SK-N-MC (cell line): ENCODE measurements at regions not wholly inside any gene's neighbourhood (a gene's known extent, or its start where the extent isn't known, plus 50 kb on each side); places are given as distances from the start of the nearest gene placed in this dataset.
"Not testable (repeated sequence)": the region's sequence is repeated elsewhere in the genome, so short reads cannot be mapped to it uniquely, and the experiment has no call there.

ENCODE experiments used
- DNase-seq: peaks from one replicate; pipeline ENCODE4 v3.0.0-alpha.2; 2011; ENCODE audit warnings: low read depth, low spot score
- H3K27ac ChIP-seq: fragments of 200-600 bp; sonication (generic); 2 replicates; pipeline ENCODE4 v1.5.1; 2016; ENCODE audit warnings: mixed run types
- H3K36me3 ChIP-seq: fragments of 200-600 bp; sonication (generic); 2 replicates; pipeline ENCODE4 v1.6.1; 2017; ENCODE audit warnings: antibody characterized with exemption, low read length, mixed read lengths; ENCODE audit not compliant: insufficient read depth
- H3K4me3 ChIP-seq: fragments of 200-600 bp; sonication (generic); 2 replicates; pipeline ENCODE4 v1.5.1; 2016
- H3K9ac ChIP-seq: fragments of 200-600 bp; sonication (generic); 2 replicates; pipeline ENCODE4 v1.8.0; 2017; ENCODE audit warnings: mixed run types, mixed read lengths; ENCODE audit not compliant: insufficient read length
- H3K9me3 ChIP-seq: fragments of 200-600 bp; sonication (generic); 2 replicates; pipeline ENCODE4 v1.6.1; 2017; ENCODE audit warnings: low read depth, mild to moderate bottlenecking, antibody characterized with exemption, low read length, moderate library complexity, mixed read lengths
- EZH2 ChIP-seq: fragments of 200-600 bp; sonication (generic); IDR thresholded peaks from one replicate; pipeline ENCODE4 v1.6.1; 2017; ENCODE audit warnings: antibody characterized with exemption
- FOXP2 ChIP-seq: optimal IDR thresholded peaks from 2 replicates; pipeline ENCODE3; 2011; ENCODE audit warnings: mild to moderate bottlenecking, moderate library complexity; ENCODE audit not compliant: insufficient read depth; ENCODE audit errors: extremely low read length, control extremely low read depth
- POLR2AphosphoS5 ChIP-seq: IDR thresholded peaks from 2 replicates; pipeline ENCODE4 v1.6.1; 2012; ENCODE audit warnings: mild to moderate bottlenecking, low read depth, low read length, borderline replicate concordance

DNA sequence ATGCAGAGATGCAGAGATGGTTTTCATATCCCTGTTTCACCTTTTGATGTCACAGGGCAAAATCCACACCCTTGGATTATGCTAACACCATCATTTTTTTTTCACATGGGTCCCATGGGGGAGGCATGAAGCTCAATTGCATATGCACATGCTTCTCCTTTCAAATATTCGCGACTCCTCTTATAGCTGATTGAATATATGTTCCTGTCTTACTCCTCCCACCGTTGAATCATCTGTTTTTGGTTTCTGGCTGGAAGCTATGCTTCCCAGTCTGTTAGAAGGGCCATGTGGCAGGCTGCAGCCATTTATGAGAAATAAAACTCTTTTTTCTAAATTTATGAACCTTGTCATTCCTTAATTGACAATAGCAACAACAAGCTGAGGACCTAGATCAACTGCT lies 877.9 kb upstream of the CDH18 start:
- H3K9me3 ChIP-seq, H3K36me3 ChIP-seq, H3K27ac ChIP-seq, H3K9ac ChIP-seq, H3K4me3 ChIP-seq, DNase-seq: not testable (repeated sequence)

DNA sequence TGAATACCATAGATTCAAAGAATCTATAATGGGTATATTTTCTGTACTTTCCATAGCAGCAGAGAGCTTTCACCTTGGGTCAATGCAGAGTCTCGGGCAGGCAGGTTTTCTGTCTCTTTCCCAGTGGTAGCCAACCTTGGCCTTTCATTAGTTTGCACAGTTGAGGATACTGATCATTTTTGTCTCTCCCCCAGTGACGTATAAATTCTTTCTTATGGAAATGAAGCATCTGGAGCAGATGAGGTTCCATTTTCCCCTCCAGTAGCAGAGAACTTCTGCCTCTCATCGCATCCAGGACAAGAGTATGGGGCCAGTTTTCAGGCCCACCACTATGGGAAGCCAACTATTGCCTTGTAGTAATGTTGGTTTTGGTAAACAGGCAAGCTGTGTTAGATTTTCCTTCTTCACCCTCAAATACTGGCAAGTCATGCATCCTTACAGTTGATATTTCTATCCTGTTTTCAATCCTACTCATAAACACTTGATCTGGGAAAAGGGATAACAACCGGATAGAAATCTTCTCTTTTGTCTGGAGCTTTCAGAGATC lies 845.2 kb upstream of the CDH18 start:
- Histone ChIP-seq H3K27ac (no peak overlapping the region), H3K9me3 (no peaks in the 10 kb centered on the region), H3K9ac (no peak overlapping the region), H3K4me3 (no peak overlapping the region), H3K36me3 (no peaks in the 10 kb centered on the region)
- no peak for TF ChIP-seq EZH2
- DNase-seq: no peak

DNA sequence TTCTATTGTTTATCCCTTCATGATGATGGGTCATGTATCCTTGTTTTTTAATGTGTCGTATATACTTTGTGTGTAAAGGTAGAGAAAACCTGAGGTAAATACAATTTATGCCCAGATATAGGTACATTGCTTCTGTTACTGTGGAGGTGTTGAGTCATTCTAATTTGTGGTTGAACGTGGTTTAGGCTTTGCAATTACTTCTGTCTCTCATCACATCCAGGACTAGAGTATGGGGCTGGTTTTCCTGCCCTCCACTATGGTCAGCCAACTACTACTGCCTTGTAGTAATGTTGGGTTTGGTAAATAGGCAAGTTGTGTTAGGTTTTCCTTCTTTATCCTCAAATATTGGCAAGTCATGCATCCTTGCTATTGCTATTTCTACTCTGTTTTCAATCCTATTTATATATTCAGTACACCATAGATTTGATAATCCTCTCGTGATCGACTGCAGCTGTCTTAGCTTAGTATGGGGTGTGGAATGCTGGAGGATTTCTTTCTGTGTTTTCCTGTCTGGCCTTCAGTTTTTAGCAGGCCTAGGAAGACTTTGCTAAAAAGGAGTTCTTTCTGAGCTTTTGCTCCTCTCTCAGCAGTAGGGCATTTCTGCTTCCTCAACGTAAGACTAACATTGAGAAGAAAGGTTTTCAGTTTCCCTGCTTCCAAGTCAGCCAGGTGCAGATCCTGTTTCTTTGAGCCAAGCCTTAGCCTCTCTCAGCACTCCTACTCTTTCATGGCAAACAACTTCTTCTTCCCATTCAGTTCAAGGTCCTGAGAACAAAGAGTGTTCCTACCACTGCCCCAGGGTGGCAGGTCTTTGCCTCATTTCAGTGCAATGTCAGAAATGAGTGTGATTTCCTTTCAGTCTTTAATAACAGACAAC lies 844.4 kb upstream of the CDH18 start:
- TF ChIP-seq EZH2 (no peak), FOXP2 (no peak), POLR2AphosphoS5 (no peak)
- Histone ChIP-seq H3K9ac (no peak overlapping the region), H3K4me3 (no peak overlapping the region), H3K27ac (no peak overlapping the region), H3K36me3 (no peaks in the 10 kb centered on the region), H3K9me3 (no peaks in the 10 kb centered on the region)
- DNase-seq: no peak

DNA sequence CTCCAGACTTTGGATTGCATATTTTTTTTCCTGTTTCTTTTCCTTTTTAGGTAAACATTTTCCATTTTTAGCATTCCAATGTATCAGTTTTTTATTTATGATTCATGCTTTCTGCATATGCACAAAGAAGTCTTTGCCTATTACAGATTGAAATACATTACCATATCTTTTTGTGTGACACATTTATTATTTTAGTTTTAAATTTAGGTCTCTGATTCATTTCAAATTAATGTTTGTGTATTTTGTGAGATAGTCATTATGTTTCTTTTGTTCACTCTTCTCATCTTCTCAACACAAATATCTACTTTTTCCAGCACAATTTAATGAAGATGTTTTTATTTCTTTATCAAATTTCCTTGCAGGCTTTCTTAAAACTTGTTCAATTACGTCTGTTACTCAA lies 838.0 kb upstream of the CDH18 start:
- H3K9me3 ChIP-seq, H3K9ac ChIP-seq, DNase-seq, H3K4me3 ChIP-seq, H3K27ac ChIP-seq, H3K36me3 ChIP-seq: not testable (repeated sequence)

DNA sequence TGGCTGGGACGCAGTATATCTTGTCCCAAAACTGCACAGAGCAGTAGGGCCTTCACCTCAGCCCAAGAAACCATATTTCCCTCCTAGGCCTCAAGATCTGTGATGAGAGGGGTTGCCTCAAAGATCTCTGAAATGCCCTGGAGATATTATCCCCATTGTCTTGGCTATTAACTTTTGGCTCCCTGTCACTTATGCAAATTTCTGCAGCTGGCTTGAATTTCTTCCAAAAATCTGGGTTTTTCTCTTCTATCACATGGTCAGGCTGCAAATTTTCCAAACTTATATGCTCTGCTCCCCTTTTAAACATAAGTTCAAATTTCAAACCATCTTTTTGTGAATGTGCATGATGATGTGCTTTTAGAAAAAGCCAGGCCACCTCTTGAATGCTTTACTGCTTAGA lies 809.2 kb upstream of the CDH18 start:
- not testable (repeated sequence) for DNase-seq, H3K9me3 ChIP-seq, H3K36me3 ChIP-seq, H3K27ac ChIP-seq, H3K4me3 ChIP-seq, H3K9ac ChIP-seq

DNA sequence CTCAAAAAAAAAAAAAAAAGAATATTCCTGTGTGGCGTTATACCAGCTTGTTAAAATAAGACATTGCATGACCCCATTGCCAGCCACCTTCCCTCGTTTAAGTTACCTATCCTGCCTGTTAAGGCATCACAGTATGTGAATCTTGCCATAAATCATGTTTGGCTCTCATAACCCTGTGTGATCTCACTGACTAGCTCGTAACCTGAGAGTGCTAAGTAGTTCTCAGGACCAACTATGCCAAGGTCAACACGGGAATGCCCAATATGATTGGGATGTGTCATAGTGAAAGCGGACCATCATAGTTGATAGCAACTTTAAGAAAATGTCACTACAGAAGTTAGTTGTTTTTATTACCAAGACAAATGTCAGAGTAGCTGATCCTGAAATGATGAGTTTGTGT lies 796.8 kb upstream of the CDH18 start:
- not testable (repeated sequence) for H3K9ac ChIP-seq, H3K9me3 ChIP-seq, H3K27ac ChIP-seq, H3K4me3 ChIP-seq, H3K36me3 ChIP-seq, DNase-seq

DNA sequence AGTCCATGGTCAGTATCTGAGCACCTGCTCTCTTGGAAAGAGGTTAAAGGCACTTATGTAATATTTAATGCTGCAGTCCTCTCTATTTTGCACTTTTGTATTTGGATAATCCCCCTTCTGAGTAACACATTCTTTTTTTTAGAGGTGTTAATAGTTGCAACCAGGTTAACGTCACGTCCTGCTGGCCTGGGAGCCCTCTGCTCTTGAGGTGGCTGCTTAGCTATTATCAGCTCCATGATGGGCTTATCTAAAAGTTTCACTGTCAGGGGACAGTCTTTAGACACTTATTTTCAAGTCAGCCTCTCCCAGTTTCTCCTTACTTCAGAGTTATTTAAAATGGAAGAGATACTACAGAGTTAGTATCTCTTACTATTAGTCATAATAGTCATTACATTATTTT lies 795.5 kb upstream of the CDH18 start:
- not testable (repeated sequence) for H3K27ac ChIP-seq, H3K9me3 ChIP-seq, H3K4me3 ChIP-seq, DNase-seq, H3K36me3 ChIP-seq, H3K9ac ChIP-seq

DNA sequence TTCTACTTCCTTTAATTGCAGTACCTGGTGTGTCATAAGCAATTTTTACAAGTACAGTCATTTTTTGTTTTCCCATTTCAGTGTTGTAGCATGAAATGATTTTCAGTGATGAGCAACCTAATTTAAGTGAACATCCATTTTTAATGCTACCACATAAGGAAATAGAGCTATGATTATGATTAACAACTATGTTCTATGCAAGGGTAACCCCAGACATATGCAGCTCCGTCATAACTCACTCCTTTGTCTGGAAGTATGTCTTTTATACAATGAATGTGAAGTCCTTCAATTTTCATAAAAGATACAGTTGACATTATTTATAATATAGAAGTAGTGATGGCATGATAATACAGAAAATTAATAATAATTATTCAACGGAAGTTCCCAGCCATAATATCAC lies 783.3 kb upstream of the CDH18 start:
- H3K27ac ChIP-seq, H3K9me3 ChIP-seq, H3K36me3 ChIP-seq, DNase-seq, H3K4me3 ChIP-seq, H3K9ac ChIP-seq: not testable (repeated sequence)

DNA sequence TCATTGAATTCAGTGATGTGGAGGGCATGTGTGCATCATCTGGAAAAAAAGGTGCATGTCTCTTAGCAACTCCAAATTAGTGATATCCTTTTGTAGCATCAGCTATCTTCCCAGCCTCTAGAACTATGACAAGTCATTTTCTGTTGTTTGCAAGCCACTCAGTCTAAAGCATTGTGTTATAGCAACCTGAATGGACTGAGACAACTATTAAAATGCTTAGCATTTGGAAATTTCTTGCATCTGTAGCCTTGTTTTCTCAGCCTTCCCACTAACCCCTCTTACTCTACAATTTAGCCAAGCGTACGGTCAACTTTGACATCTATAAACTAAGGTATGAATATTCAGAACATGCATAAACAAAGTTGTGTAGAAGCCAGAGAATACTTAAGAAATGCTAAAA lies 777.1 kb upstream of the CDH18 start:
- not testable (repeated sequence) for H3K27ac ChIP-seq, DNase-seq, H3K9me3 ChIP-seq, H3K36me3 ChIP-seq, H3K9ac ChIP-seq, H3K4me3 ChIP-seq

DNA sequence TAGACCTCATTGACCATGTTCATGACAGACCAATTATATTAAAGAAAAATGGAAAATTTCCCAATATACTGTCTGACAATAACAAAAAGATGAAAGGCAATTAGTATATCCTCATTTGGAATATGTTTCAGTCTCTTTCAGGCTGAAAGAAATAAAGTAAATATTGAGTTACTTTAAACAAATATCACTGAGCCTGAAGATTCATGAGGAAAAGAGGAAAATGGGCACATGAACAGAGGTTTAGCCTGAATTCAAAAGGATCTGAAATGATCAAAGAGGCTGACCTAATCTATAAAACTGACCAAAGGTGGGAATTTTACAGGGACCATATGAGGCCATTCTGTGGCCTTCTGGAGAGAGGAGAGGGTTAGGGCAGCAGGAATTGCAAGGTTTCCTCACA lies 771.5 kb upstream of the CDH18 start:
- H3K9me3 ChIP-seq, DNase-seq, H3K9ac ChIP-seq, H3K27ac ChIP-seq, H3K36me3 ChIP-seq, H3K4me3 ChIP-seq: not testable (repeated sequence)

DNA sequence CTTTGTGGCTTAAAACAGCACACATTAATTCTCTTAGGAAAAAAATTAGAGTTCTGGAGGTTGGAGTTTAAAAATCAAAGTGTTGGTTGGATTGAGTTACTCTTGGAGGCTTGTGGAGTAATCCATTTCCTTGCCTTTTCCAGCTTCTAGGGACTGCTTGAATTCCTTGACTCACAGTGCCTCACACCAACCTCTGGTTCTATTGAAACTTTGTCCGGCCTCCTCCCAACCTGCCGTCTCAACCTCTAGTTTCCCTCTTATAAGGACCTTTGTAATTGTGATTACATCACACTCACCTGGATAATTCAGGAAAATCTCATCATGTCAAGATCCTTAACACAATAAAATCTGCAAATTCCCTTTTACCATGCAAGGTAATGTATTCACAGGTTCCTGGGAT lies 764.2 kb upstream of the CDH18 start:
- not testable (repeated sequence) for H3K4me3 ChIP-seq, H3K9me3 ChIP-seq

DNA sequence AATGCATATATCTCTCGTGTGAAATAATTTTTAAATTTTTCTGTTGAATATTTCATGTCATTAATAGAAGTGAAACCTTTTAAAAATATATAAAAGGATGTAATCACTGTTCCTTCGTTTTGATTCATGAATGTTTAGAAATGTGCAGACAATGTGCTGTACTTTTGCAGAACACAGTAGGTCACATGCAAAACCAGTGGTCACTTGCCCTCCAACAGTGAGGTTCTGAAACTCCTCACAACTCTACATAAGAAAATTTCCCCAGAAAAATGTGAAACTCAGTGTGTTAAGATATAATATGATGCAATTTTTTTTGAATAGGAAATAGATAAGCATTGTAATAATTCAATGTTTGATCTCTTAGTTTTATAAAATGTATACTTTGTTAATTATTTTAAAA lies 747.7 kb upstream of the CDH18 start:
- not testable (repeated sequence) for H3K27ac ChIP-seq, DNase-seq, H3K9ac ChIP-seq, H3K36me3 ChIP-seq, H3K4me3 ChIP-seq, H3K9me3 ChIP-seq

More for the DNA sequence above, 764.2 kb upstream of the CDH18 start:
- not testable (repeated sequence) for H3K27ac ChIP-seq, H3K36me3 ChIP-seq, H3K9ac ChIP-seq, DNase-seq

DNA sequence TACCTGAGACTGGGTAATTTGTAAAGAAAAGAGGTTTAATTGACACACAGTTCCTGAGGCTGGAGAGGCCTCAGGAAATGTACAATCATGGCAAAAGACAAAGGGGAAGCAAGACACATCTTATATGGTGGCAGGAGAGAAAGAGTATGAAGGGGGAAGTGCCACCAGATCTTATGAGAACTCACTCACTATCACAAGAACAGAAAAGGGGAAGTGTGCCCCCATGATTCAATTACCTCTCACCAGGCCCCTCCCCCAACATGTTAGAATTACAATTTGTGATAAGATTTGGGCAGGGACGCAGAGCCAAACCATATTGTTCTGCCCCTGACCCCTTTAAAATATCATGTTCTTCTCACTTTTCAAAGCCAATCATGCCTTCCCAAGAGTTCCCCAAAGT lies 744.2 kb upstream of the CDH18 start:
- H3K36me3 ChIP-seq, H3K9ac ChIP-seq, H3K4me3 ChIP-seq, H3K27ac ChIP-seq, H3K9me3 ChIP-seq, DNase-seq: not testable (repeated sequence)

DNA sequence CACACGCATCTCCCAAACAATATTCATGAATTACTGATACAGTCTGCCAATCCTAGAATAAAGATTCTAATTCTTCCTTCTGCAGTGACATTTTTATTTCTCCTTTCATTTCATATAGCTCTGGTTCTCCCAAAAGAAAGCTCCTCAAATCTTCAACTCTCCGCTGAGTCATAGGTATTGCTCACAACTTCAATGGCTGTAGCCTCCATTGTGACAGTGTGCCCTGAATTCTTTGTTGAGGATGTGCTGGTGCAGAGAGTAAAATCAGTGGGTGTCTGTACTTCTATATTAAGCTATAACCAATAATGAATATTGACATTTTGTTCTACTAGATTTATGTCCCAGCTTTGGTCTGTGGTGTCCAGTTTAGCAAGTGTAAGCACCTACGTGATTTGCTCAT lies 733.3 kb upstream of the CDH18 start:
- not testable (repeated sequence) for DNase-seq, H3K9me3 ChIP-seq, H3K9ac ChIP-seq, H3K27ac ChIP-seq, H3K4me3 ChIP-seq, H3K36me3 ChIP-seq
